NCI-H146 treated with DMSO at 0.1 percent for 48 hours (cell line): ENCODE measurements at regions not wholly inside any gene's neighbourhood (a gene's known extent, or its start where the extent isn't known, plus 50 kb on each side); places are given as distances from the start of the nearest gene placed in this dataset.

ENCODE experiments used
- DNase-seq: peaks from one replicate; lab custom pipeline; 2025; ENCODE audit not compliant: unreplicated experiment; lab: John Stamatoyannopoulos, UW

DNA sequence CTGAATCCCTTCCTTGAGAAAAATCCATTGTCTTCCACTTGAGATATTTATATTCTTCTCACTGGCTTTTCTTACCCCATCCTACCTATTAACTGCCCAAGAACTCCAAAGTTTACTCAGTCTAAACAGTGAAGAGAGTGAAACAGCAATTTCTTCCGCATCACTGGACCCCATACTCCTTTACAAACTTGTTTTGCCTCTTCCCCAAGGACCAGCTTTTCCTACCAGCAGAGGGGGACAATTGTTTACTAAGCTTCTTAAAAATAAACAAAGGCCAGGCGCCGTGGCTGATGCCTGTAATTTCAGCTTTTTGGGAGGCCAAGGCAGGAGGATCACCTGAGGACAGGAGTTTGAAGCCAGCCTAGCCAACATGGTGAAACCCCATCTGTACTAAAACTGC is 52.0 kb downstream of the LRATD1 start:
- no peak for DNase-seq

DNA sequence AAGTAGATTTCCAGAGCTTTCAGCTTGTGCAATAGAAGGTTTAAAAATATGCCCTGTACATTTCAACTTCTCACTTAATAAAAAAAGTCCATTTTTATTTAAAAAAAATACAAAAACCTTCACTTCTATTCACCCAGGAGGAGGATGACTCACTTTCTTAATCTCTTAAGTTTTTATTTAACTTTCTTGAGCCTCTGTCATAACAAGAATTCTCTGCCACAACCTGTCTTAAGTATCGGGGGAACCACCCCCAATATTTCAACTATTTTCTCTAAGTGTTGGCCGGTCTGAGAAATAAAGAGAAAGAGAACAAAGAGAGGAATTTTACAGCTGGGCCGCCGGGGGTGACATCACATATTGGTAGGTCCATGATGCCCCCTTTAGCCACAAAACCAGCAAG is 58.4 kb downstream of the LRATD1 start:
- DNase-seq, result no peak

DNA sequence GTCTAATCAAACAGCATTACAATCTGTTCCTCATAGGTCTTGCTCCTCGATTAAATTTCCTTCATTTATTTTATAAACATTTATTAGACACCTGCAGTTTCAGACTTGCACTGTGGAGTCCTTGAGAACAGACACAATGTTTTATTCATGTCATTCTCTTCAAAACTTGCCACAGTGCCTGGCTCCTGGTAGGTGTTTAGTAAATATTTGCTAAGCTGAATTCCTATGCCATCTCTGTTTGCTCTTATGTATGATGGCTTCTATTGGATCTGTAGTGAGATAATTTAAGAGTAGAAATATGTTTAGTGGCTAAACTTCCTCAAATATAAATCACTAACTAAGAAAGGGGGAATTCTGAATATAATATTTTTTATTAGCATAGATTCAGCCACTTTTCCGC is 61.4 kb downstream of the LRATD1 start:
- DNase-seq, result no peak

DNA sequence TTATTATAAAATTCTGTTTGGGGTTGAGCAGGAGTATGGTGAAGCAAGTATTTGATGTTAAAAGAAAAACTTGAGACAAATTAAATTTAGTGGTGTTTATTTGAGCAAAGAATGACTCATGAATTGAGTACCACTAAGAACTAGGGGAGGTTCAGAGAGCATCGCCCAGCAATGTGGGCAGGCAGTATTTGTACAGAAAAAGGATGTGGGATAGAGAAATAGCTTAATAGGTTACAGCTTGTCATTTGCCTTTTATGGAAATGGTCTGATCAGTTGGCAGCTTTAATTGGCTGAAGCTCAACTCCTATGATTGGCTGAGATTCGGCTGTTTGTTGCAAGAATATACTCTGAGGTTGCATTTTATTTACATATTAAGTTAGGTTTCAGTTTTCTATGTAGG is 68.2 kb downstream of the LRATD1 start:
- DNase-seq, result no peak

DNA sequence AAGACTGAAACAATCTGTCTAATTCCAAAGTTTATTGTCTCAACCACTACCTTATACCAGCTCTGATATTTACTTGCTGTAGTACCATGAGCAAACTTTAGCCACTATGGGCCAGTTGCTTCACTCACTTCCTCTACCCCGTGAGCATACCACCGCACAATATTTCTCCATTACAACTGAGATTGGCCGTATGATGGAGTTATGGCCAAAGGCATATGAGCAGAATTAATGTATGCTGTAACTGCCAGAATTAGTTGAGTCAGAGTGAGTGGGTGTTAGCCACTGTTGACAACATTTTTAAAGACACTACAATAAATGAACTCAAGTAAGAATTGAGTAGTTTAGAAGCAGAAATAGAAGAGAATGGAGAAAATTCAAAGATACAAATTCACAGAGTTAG is 69.7 kb downstream of the LRATD1 start:
- no peak for DNase-seq

DNA sequence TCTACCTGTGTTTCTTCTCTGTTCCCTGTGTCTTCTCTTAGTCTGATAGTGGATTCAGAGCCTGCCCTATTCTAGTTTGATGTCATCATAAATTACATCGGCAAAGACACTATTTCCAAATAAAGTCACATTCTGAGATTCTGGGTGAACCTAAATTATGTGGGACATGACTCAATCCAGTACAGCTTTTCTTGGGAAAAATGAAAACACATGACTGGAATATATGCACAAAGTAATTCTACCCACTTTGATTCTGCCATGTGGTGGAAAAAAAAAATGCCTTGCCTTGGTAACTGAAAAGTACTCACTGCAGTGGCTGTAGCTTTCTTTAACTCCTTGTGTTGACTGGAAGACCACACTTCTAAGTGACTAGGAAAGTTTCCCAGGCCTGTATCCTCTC is 73.7 kb downstream of the LRATD1 start:
- no peak for DNase-seq

DNA sequence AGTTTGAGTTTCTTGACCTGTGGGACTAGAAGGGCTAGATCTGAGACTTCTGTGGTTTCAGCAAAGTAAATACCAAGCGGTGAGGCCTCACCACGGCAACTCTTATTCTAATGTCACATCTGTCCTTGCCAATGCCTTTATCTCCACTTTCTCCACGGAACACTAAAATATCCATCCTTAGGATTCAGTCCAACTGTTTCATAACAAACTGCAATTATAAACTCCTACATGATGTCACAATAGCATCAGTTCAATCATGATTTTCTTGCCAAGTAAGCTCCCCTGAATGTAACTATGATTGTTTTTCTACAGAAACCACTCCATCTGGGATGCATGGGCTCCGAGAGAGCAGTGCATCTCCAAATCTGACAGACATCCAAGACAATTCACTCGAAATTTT is 79.6 kb downstream of the LRATD1 start:
- DNase-seq, result no peak

DNA sequence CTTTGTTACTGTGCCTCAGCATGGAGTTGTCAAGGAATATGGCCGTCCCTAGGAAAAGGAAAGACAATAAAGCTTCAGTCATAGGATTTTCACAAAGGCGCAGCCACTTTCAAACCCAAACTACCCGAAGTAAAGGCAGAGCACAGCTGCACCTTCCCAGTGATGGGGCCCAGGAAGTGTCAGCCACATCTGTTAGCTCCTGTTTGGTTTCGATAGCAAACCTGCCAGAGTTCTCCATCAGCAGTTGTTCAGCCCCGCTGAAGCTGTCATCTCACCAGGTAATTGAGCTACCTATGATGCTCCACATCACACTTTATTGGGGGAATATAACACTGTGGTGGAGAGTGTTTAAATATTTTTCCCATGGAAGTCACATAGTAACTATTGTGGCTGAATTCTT is 80.7 kb downstream of the LRATD1 start:
- DNase-seq, result no peak

DNA sequence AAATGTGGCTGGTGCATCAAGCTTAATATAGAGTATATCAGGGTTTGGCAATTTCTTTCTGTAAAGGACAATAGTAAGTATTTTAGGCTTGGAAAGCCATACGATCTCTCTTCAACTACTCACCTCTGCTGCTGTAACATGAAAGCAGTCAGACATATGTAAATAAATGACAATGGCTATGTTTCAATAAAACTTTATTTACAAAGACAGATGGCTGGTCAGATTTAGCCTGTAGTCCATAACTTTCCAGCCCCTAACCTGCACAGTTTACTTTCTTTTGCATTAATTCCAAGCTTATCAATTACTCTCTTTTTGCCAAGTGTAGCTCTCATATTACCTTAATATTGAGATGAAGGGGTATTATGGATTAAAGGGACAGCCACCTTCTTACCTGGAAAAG is 83.1 kb downstream of the LRATD1 start:
- DNase-seq, result no peak

DNA sequence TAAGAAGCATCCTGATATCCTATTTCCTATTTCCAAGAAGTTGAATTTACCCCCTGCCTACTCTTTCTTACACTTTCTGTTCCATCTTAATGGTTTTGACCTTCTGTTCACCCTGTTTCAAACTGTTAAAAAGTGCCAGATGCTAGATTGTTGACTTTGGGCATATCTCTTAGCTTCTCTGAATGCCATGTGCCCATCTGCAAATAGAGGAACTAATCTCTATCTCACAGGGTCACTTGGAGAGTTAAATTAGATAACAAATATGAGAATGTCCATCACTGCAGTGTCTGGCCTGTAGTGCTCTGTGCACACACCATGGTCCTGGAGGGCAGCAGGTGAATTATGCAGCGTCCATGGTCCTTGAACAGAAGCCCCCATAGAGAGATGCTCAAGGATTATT is 83.8 kb downstream of the LRATD1 start:
- DNase-seq, result no peak

DNA sequence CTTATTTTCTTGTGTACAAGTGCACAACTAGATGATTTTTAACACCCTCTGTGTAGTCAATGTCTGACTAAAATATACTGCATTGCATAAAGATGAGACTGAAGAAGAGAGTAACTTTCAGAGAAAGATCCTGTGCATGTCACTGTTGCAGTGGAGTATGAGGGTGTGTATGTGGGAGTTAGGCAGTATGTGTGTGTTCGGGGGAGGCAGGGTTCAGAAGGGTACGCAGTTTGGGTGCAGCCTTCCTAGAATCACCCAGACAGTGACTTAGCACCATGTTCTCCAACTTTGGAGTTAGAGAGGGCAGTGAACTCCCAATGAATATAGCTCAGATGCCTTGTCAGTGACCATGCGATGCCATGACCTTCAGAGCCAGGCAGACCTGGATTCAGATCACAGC is 84.6 kb downstream of the LRATD1 start:
- DNase-seq, result no peak

DNA sequence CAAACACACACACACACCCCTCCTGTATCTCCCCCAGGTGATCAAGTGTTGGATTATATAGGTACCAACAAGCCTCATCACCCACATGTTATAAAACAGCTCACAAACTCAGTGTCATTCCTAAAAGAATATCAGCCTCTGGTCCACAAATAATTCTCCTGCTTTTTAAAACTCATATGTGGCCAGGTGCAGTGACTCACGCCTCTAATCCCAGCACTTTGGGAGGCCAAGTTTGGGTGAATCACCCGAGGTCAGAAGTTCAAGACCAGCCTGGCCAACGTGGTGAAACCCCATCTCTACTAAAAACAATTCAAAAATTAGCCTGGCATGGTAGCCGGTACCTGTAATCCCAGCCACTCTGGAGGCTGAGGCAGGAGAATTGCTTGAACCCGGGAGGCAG is 87.8 kb downstream of the LRATD1 start:
- DNase-seq, result no peak

DNA sequence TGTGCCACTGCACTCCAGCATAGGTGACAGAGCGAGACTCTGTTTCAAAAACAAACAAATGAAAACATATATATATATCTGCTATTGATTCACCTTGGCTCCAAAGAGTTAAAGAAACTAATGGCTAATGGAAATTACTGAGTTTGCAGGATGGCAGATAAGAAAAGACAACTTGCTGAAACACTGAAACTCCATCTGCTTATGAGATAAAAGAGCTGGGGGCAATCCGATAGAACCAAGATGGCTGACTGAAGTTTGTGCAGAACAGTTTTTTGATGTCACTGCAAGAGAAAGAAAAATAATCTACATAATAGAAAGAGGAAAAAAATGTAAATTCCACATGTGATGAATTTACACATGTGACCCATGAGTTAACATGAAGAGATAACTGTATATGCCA is 88.2 kb downstream of the LRATD1 start:
- DNase-seq, result no peak

DNA sequence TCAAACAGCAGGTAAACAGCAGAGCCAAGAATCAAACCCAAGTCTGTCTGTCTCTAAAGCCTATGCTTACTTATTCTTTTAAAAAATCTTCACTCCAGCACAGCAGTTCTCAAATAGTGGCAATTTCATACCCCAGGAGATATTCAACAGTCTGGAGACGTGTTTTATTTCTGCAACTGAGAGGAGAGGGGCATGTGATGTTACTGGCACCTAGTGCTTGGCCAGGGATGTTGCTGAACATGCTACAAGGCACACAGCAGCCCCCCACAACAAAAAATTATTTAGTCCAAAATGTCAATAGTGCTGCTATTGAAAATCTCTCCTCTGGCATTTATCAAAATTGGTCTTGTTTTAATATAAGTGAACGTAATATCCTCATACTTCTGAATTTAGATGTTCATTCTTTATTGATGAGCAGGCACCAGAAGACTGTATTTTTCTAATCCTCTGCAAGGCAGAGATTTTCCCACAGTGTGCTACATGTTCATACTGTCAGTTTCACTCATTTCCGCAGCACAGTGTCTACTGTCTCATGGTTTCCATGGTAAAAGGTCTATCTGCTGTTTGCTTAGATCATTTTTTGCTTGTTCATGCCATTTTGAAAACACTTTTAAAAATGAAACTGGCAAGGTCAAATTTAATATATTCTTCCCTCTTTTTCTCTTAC is 90.5 kb downstream of the LRATD1 start:
- DNase-seq, result no peak

DNA sequence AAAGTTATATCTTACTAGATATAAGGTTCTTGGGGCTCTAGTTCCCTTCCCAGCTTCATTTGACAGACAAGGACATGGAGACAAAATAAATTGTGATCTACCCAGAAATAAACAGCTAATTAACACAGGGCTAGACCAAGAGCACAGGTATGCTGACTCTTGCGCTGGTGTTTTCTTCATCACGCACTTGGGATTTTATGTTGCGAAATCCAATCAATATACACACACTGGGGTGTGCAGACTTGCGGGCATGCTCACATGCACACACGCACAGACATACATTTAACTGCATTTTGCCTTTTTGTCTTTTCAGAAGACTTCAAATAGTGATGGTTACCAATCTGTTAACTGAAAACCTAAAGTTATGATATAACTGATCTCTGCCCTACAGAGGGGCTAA is 91.2 kb downstream of the LRATD1 start:
- no peak for DNase-seq

DNA sequence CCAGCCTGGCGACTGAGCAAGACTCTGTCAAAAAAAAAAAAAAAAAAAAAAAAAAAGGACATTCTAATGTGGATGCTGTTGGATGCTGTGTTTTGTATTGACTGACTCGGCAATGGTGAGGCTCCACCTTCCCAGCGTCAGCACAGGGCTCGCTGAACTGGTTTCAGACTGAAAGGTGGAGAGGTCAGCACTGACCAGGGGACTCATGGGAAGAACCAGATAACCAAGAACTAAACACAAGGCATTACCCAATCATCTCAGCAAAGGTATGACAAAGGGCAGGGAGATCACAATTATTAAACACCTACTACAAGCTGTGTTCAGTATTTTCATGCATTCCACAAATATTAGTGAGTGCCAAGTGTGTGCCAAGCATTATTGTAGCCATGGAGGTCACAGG is 103.2 kb downstream of the LRATD1 start:
- DNase-seq, result no peak

DNA sequence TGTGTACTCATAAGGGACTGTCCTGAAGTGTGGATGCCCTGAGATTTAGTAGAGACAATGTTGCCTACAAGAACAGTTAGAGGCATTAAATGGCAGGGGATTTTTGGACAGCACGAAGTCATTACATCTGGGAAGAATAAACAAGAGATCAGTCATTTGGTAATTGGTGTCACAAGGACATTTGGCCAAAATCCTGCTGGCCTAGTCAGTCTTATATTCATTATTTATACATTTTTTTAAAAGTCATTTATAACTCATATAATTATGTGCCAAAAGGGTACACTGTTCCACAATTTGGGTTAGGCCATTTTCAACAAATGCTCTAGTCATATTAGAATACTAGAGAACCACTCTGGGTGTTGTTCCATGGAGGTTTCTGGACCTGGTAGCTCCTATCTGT is 104.7 kb downstream of the LRATD1 start:
- no peak for DNase-seq

DNA sequence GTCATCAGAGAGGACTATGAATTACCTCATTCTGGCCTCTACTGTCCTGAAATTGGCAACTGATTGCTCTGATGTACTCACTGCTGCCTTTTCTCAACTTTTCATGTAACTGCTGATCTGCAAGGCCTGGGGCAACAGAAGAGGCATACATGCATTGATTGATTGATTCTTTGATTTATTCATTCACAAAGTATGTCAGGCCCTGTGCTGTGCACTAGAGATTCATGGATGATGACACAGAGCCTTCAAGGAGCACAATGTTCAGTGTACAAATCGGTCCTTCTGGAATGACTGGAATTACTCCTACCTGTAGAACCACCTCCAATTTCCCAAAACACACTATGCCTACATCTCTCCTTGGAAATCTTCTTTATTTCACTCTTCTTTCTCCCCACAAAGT is 111.3 kb downstream of the LRATD1 start:
- no peak for DNase-seq

DNA sequence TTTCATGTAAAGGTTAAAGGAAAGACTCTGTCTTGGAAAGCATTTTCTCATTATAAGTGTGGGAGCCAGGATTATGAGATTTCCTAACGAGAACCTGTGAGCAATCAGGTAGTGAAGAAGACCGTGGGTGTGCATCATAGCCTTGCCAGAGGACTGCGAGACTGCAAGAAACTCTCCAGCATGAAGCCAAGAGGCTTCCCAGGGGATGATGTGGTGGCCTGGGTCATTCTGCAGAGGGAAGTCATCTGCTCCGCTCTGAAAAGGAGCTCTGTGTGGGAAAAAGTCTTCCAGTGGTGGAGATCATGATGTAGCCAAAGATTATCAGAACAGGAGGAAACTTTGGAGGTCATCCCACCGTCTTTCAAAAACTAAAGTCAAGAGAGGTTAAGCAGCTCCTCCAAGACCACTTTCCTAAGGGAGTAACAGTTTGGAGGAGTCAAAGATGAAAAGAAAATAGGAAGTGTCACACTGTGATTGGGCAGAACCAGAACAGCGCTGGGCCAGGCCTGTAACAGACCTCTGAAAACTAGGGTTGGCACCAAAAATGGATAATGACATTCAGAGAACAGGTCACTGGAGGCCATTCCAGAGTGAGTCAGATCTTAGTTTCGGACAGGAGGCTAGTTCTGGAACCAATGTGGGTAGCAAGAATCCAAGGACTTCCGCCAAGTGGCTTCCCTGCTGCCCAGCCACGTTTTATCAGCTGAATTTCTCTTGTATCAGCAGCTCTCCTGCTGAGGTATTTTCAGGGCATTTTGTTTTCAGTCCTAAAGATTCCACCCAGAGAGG is 113.0 kb downstream of the LRATD1 start:
- no peak for DNase-seq

DNA sequence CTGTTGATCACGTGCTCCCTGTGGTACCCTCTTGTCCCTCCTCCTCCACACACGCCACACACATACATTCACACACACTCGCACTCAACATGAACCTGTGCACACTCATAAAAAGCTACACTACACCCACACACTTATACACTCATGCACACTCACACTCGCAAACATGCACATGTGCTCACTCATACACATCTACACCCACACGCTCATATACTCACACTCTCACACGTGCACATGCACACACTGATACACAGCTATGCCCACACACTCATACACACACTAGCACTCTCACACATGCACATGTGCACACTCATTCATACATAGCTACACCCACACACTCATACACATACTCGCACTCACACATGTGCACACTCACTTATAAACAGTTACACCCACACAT is 113.6 kb downstream of the LRATD1 start:
- no peak for DNase-seq

DNA sequence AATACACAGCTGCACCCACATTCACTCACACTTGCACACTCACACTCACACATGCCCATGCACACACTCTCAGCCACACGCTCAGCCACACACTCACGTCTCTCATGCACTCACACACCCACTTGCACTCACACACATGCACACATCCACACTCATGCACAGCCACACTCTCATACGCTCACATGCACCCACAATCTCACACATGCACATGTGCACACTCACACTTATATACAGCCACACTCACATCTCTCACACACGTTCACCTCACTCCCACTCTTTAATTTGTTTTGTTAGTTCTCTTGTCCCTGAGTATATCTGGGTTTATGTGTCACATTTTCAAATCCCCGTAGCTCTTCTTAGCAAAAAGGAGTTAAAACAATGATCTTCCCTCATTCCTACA is 114.9 kb downstream of the LRATD1 start:
- no peak for DNase-seq

DNA sequence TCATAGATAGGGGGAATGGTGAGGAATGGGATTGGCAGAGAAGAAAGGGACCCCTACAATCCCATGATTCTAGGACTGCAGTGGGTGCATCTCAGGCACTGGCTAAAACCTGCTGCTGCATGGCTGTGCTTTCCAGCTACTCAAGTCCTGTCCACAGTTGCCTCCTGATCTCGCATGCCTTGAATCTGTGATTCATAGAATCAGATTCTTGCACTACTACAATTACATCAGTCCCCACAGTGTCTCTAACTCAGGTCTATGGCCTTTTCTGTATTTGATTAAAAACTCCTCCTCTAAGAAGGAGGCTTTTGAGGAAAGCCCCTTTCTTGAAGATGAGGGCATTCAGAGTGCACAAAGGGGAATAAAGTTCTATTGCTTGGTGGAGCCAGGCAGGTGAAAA is 117.4 kb downstream of the LRATD1 start:
- no peak for DNase-seq

DNA sequence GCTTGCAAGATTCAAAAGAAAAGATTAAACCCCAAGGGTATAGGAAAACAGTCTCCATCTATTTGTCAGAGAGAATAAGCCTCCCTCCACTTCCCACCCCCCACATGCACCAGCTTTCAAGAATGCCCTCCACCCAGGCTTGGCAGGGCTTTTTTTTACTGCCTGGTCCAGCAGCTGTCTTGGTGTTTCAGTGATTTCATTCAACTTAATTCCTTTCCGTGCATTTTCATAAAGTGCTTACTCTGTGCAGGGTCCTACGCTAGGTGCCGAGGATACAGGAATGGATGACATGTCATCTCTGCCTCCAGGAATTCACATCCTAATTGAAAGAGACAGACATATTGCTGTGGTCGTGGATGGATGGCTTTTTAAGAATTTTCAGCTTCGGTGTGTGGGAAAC is 117.9 kb downstream of the LRATD1 start:
- no peak for DNase-seq
